Epithelial cell of proximal tubule (primary cell): ENCODE measurements at regions not wholly inside any gene's neighbourhood (a gene's known extent, or its start where the extent isn't known, plus 50 kb on each side); places are given as distances from the start of the nearest gene placed in this dataset.

Experiments
- DNase-seq: peaks from one replicate; pipeline ENCODE4 v3.0.0-alpha.2; 2011; ENCODE audit warnings: low read depth
- H3K4me3 ChIP-seq: 2 replicates; pipeline ENCODE4 v1.5.1; 2011; ENCODE audit warnings: low read depth, mild to moderate bottlenecking, low read length
- CTCF ChIP-seq: conservative IDR thresholded peaks from 2 replicates; pipeline ENCODE4 v1.5.1; 2012; ENCODE audit warnings: low read depth, mild to moderate bottlenecking, low read length

DNA sequence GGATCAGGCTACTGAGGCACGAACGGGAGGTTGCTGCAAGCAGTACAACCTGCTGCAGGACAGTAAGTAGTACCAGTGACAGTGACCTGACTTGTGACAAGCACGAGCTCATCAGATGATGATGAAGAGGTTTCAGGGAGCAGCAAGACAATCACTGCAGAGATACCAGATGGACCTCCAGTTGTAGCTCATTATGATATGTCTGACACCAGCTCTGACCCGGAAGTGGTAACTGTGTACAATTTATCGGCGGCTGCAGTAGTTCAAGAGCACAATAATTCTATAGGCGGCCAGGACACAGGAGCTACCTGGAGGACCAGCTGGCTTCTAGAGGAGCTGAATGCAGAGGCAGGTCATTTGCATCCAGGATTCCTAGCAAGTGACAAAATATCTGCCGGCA lies 64.0 kb upstream of the GULP1 start:
- DNase-seq, result no peak
- H3K4me3 ChIP-seq, result no peak overlapping the region
- TF ChIP-seq CTCF, result no peak

DNA sequence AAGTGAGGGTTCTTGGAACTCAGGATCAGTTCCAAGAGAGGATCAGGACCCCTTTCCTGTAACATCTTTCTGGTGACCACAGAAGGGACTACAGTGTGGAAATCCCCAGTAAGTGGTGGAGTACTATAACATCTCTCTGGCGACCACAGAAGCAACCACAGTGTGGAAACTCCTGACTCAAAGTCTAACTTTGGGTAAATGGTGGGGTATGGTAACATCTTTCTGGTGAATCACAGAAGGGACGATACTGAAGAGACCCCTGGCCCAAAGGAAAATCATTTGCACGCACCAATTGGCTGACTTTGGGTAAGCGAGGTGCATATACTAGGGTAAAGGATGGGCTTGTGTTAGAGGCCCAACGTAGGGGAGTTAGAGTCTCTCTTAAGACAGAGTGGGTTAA lies 56.3 kb upstream of the GULP1 start:
- no peak overlapping the region for H3K4me3 ChIP-seq
- no peak for DNase-seq
- no peak for TF ChIP-seq CTCF

DNA sequence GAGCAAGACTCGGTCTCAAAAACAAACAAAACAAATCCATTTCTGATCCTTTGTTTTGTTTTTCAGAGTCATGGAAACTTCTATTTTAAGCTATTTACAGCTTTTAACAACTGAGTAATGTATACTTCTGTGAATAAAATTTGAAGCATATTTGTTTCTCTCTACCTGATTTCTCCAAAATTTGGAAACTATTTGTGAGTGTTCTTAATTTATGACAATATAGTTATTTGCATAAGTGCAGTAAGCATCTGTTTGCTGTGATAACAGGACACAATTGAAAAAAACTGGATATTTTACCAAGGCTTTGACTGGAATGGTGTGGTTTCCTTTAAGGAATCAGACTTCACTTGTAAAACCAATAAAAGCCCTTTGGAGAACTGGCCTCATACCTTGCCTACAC lies 53.3 kb upstream of the GULP1 start:
- DNase-seq, result no peak
- no peak for TF ChIP-seq CTCF
- no peak overlapping the region for H3K4me3 ChIP-seq
